SK-N-MC (cell line): ENCODE measurements at regions not wholly inside any gene's neighbourhood (a gene's known extent, or its start where the extent isn't known, plus 50 kb on each side); places are given as distances from the start of the nearest gene placed in this dataset.

Experiments
- EZH2 ChIP-seq: fragments of 200-600 bp; sonication (generic); IDR thresholded peaks from one replicate; pipeline ENCODE4 v1.6.1; 2017; ENCODE audit warnings: antibody characterized with exemption
- POLR2AphosphoS5 ChIP-seq: IDR thresholded peaks from 2 replicates; pipeline ENCODE4 v1.6.1; 2012; ENCODE audit warnings: mild to moderate bottlenecking, low read depth, low read length, borderline replicate concordance

DNA sequence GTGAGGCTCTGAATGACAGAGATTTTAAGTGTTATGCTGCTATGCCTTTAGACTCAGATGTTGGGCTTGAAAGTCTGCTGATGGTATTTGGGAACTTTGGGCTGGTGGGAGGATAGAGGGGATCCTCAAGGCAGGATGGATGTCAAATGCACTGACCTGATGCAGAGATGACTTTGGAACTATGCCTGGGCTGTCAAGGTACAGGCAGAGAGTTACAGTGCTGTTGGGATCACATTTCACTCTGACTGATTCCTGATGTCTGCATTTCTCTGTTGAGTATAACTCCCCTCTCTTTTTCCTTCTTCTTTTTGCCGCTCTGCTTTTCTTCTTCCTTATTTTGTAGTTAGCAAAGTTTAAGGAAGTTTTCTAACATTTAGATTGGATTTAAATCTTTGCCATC is 271.8 kb upstream of the ARX start:
- no peak for TF ChIP-seq POLR2AphosphoS5
- TF ChIP-seq EZH2: no peak
